Endothelial cell (in vitro differentiated cells): ENCODE measurements at regions not wholly inside any gene's neighbourhood (a gene's known extent, or its start where the extent isn't known, plus 50 kb on each side); places are given as distances from the start of the nearest gene placed in this dataset.

Experiments used
- DNase-seq: peaks from one replicate; pipeline ENCODE4 v3.0.0; 2021; ENCODE audit warnings: low spot score
- H3K27ac Mint-ChIP-seq: one replicate; pipeline ENCODE4 v1.8.0; 2021; ENCODE audit warnings: mixed read lengths, inconsistent platforms; ENCODE audit not compliant: unreplicated experiment
- H3K27me3 Mint-ChIP-seq: one replicate; pipeline ENCODE4 v1.8.0; 2021; ENCODE audit warnings: mild to moderate bottlenecking, moderate library complexity, mixed read lengths, inconsistent platforms; ENCODE audit not compliant: unreplicated experiment
- H3K36me3 Mint-ChIP-seq: one replicate; pipeline ENCODE4 v1.8.0; 2021; ENCODE audit warnings: mild to moderate bottlenecking, low read depth, mixed read lengths, inconsistent platforms; ENCODE audit not compliant: unreplicated experiment
- H3K4me1 Mint-ChIP-seq: one replicate; pipeline ENCODE4 v1.8.0; 2021; ENCODE audit warnings: mild to moderate bottlenecking, mixed read lengths, inconsistent platforms; ENCODE audit not compliant: unreplicated experiment
- H3K4me3 Mint-ChIP-seq: one replicate; pipeline ENCODE4 v1.8.0; 2021; ENCODE audit warnings: mild to moderate bottlenecking, mixed read lengths, inconsistent platforms; ENCODE audit not compliant: unreplicated experiment
- H3K9me3 Mint-ChIP-seq: one replicate; pipeline ENCODE4 v1.8.0; 2021; ENCODE audit warnings: mixed read lengths, inconsistent platforms; ENCODE audit not compliant: unreplicated experiment
- CTCF ChIP-seq: fragments of 200-600 bp; sonication (generic); IDR thresholded peaks from one replicate; pipeline ENCODE4 v1.5.0; 2021; ENCODE audit warnings: antibody characterized with exemption; ENCODE audit not compliant: unreplicated experiment

GRCh38 chr18:77820472-77820871 lies 570.8 kb downstream of the GALR1 start:
- H3K4me1 Mint-ChIP-seq: no peaks in the 10 kb centered on the region
- peaks cover 54% of the 10 kb centered on the region for H3K9me3 Mint-ChIP-seq
- H3K36me3 Mint-ChIP-seq: peaks cover 12% of the 10 kb centered on the region
- no peak overlapping the region for H3K4me3 Mint-ChIP-seq
- no peak for DNase-seq
- no peak overlapping the region for H3K27ac Mint-ChIP-seq
- peaks cover 8% of the 10 kb centered on the region for H3K27me3 Mint-ChIP-seq
- no peak for TF ChIP-seq CTCF

GRCh38 chr18:77821892-77822291 lies 572.2 kb downstream of the GALR1 start:
- no peak for TF ChIP-seq CTCF
- DNase-seq: no peak
- Mint-ChIP-seq H3K4me1 (no peaks in the 10 kb centered on the region), H3K9me3 (peaks cover 49% of the 10 kb centered on the region), H3K27me3 (peaks cover 8% of the 10 kb centered on the region), H3K4me3 (no peak overlapping the region), H3K27ac (no peak overlapping the region), H3K36me3 (peaks cover 12% of the 10 kb centered on the region)

GRCh38 chr18:77822632-77823031 lies 573.0 kb downstream of the GALR1 start:
- H3K27me3 Mint-ChIP-seq: peaks cover 8% of the 10 kb centered on the region
- H3K36me3 Mint-ChIP-seq: peaks cover 12% of the 10 kb centered on the region
- H3K27ac Mint-ChIP-seq: no peak overlapping the region
- peaks cover 45% of the 10 kb centered on the region for H3K9me3 Mint-ChIP-seq
- no peak for DNase-seq
- H3K4me1 Mint-ChIP-seq: no peaks in the 10 kb centered on the region
- no peak for TF ChIP-seq CTCF
- no peak overlapping the region for H3K4me3 Mint-ChIP-seq

- H3K27me3 Mint-ChIP-seq: no peaks in the 10 kb centered on the region
- H3K9me3 Mint-ChIP-seq: peaks cover 10% of the 10 kb centered on the region
- TF ChIP-seq CTCF: no peak
- H3K36me3 Mint-ChIP-seq: no peaks in the 10 kb centered on the region
- H3K4me1 Mint-ChIP-seq: no peaks in the 10 kb centered on the region
- DNase-seq: no peak
- H3K4me3 Mint-ChIP-seq: no peak overlapping the region
- H3K27ac Mint-ChIP-seq: no peak overlapping the region
Measured at GRCh38 chr18:77833807-77834206, 584.2 kb downstream of the GALR1 start.

GRCh38 chr18:77851802-77852201 lies 602.2 kb downstream of the GALR1 start:
- peaks cover 31% of the 10 kb centered on the region for H3K9me3 Mint-ChIP-seq
- H3K4me1 Mint-ChIP-seq: no peaks in the 10 kb centered on the region
- no peak overlapping the region for H3K27ac Mint-ChIP-seq
- H3K4me3 Mint-ChIP-seq: no peak overlapping the region
- no peak for DNase-seq
- peaks cover 9% of the 10 kb centered on the region for H3K36me3 Mint-ChIP-seq
- H3K27me3 Mint-ChIP-seq: peaks cover 8% of the 10 kb centered on the region
- TF ChIP-seq CTCF: no peak
